ENCODE measurements at regions not wholly inside any gene's neighbourhood (a gene's known extent, or its start where the extent isn't known, plus 50 kb on each side); places are given as distances from the start of the nearest gene placed in this dataset.

DNA sequence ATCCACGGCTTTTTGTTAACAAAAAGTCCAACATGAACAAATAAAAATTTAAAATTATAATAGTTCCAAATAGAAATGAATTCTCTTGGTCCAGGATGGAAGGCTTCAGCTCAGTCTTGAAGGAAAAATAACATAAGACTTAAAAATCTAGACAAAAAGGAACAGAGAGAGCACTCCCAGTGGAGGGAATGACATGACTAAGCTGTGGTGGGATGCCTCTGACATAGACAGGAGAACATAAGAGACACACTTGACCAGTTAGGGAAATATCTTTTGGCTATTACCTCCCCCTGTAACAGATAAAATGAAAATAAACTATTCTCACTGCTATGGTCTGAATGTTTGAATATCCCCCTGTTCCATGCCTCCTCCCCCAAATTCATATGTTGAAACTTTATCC, 106.8 kb downstream of the BBS10 start:
- Histone ChIP-seq H3K27ac (no peak overlapping the region), H3K9me3 (no peaks in the 10 kb centered on the region), H3K4me1 (no peaks in the 10 kb centered on the region), H3K36me3 (no peaks in the 10 kb centered on the region), H3K27me3 (no peaks in the 10 kb centered on the region), H3K4me3 (no peak overlapping the region)
- TF ChIP-seq, protein P1, sequence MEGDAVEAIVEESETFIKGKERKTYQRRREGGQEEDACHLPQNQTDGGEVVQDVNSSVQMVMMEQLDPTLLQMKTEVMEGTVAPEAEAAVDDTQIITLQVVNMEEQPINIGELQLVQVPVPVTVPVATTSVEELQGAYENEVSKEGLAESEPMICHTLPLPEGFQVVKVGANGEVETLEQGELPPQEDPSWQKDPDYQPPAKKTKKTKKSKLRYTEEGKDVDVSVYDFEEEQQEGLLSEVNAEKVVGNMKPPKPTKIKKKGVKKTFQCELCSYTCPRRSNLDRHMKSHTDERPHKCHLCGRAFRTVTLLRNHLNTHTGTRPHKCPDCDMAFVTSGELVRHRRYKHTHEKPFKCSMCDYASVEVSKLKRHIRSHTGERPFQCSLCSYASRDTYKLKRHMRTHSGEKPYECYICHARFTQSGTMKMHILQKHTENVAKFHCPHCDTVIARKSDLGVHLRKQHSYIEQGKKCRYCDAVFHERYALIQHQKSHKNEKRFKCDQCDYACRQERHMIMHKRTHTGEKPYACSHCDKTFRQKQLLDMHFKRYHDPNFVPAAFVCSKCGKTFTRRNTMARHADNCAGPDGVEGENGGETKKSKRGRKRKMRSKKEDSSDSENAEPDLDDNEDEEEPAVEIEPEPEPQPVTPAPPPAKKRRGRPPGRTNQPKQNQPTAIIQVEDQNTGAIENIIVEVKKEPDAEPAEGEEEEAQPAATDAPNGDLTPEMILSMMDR (IDR thresholded peaks at IDR 0.05) = no peak
- no peak for DNase-seq
- intact Hi-C loops (cut with DNase I; ENCODE audit: low total_unique reads) = no loop called here

DNA sequence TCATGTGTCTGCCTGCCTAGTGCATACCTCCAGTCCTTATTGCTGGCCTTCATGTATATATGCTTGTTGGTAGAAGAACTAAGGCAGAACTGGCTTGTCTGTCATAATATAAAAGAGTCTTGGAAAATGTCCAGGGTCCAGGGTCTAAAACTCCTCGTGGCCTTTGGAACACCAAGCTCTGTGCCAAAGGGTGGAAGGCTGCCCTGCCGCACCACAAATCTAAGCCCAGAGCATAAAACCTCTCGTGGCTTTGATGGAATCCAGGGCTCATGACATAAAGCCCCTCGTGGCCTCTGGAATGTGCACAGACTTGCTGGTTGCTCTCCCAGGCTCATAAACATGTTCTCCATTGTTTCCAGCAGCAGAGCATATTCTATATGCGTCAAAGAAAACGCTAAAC, 107.9 kb downstream of the BBS10 start:
- H3K4me3 ChIP-seq = no peak overlapping the region
- intact Hi-C loops (cut with DNase I; ENCODE audit: low total_unique reads) = no loop called here
- no peaks in the 10 kb centered on the region for H3K36me3 ChIP-seq
- no peak overlapping the region for H3K27ac ChIP-seq
- DNase-seq = no peak
- H3K9me3 ChIP-seq = no peaks in the 10 kb centered on the region
- H3K27me3 ChIP-seq = no peaks in the 10 kb centered on the region
- TF ChIP-seq, protein P1 (IDR thresholded peaks at IDR 0.05) = no peak
- no peaks in the 10 kb centered on the region for H3K4me1 ChIP-seq

DNA sequence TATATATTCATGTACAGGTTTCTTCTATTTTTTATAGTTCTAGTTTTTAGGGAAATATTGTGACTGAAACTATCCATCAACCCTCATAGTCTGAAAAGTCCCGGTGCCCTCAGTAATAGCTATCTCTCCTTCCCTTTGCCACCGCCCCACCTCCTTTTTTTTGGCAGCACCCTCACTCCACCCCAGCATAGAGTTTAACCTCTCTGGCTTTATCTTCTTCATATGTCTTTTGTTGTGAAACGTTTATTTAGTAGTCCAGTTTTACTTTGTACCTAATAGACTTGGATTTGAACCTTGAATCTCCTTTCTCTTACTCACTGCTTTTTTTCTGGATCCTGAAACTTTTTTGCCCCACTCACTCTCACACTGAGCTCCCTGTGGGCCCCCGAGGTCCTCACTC, 109.5 kb downstream of the BBS10 start:
- TF ChIP-seq, protein P1 (IDR thresholded peaks at IDR 0.05) = no peak
- Histone ChIP-seq H3K4me3 (no peak overlapping the region), H3K4me1 (no peaks in the 10 kb centered on the region), H3K27me3 (no peaks in the 10 kb centered on the region), H3K9me3 (no peaks in the 10 kb centered on the region), H3K36me3 (no peaks in the 10 kb centered on the region), H3K27ac (no peak overlapping the region)
- DNase-seq = no peak
- intact Hi-C loops (cut with DNase I; ENCODE audit: low total_unique reads) = no loop called here

DNA sequence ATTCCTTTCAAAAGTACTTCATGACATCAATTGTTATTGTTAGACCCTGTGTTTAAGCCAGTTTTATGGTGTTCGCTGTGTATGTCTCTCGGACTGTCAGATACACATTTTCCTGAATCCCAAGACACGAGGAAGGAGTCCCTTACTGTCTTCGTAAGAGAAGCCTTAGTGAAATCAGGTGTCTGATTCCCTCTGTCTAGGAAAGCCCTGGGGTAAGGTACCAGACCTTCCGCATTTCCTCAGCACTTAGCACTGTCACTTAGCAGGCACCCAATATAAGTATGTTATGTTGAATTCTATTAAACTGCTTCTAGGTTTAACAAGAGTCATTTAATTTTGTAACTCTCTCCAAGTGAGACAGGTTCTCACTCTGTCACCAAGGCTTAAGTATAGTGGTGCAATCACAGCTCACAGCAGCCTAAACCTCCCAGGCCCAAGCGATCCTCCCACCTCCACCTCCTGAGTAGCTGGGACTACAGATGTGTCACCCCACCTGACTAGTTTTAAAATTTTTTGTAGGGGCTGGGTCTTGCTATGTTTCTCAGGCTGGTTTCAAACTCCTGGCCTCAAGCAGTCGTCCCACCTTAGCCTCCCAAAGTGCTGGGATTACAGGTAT, 111.0 kb downstream of the BBS10 start:
- DNase-seq = no peak
- Histone ChIP-seq H3K27me3 (no peaks in the 10 kb centered on the region), H3K36me3 (no peaks in the 10 kb centered on the region), H3K4me3 (no peak overlapping the region), H3K27ac (no peak overlapping the region), H3K4me1 (no peaks in the 10 kb centered on the region), H3K9me3 (no peaks in the 10 kb centered on the region)
- TF ChIP-seq, protein P1 (IDR thresholded peaks at IDR 0.05) = no peak
- intact Hi-C loops (cut with DNase I; ENCODE audit: low total_unique reads) = no loop called here

DNA sequence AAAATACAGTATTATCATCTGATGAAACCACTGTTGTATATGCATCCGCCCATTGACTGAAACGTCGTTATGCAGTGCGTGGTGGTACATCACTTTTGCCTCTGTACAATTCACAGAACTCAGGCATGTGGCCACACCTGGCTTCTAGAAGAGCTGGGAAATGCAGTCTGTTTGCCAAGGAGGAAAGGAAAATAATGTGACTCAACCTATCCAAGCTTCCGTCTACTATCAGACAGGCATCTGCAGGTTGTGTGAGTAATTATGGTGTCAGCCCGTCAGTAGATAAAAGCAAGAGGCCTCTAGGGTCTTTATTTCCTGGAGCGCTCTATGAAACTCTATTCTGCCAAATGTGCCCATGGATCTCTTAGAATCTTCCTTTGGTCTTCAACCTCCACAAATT, 111.6 kb downstream of the BBS10 start:
- no peaks in the 10 kb centered on the region for H3K27me3 ChIP-seq
- H3K4me1 ChIP-seq = no peaks in the 10 kb centered on the region
- no peaks in the 10 kb centered on the region for H3K36me3 ChIP-seq
- H3K9me3 ChIP-seq = no peaks in the 10 kb centered on the region
- no peak for DNase-seq
- TF ChIP-seq, protein P1 (IDR thresholded peaks at IDR 0.05) = no peak
- H3K27ac ChIP-seq = no peak overlapping the region
- no peak overlapping the region for H3K4me3 ChIP-seq
- intact Hi-C loops (cut with DNase I; ENCODE audit: low total_unique reads) = no loop called here

DNA sequence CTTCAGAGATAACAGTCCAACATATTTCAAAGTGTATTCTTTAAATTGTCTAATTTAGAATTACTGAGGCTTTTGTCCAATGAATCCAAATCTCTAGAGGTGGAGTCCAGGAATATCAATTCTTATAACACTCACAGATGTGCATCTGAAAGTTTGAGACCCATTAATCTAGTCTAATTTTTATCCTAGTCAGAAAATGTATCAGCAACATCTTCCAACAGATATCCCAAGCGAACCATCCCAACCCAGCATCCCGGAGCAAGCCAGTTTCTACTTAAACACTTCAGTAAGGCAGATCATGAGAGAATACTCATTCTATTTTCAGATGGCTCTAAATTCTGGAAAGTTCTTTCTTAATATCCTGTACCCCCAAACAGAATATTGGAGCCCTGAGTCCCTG, 113.5 kb downstream of the BBS10 start:
- DNase-seq = no peak
- TF ChIP-seq, protein P1 (IDR thresholded peaks at IDR 0.05) = no peak
- intact Hi-C loops (cut with DNase I; ENCODE audit: low total_unique reads) = no loop called here
- H3K4me1 ChIP-seq = no peaks in the 10 kb centered on the region
- no peak overlapping the region for H3K27ac ChIP-seq
- H3K27me3 ChIP-seq = no peaks in the 10 kb centered on the region
- no peaks in the 10 kb centered on the region for H3K9me3 ChIP-seq
- H3K4me3 ChIP-seq = no peak overlapping the region
- H3K36me3 ChIP-seq = no peaks in the 10 kb centered on the region

All from tibial artery (tissue), 4 donors.